Left lung (tissue), 4 donors: ENCODE measurements at regions not wholly inside any gene's neighbourhood (a gene's known extent, or its start where the extent isn't known, plus 50 kb on each side); places are given as distances from the start of the nearest gene placed in this dataset.

Experiments used
- ATAC-seq: fragments of 200-7000 bp; cut with Tn5 transposase; one replicate; pipeline ENCODE4 v1.9.1; 2020; ENCODE audit warnings: moderate library complexity
- DNase-seq, 4 donors: peaks; one replicate each; pipeline ENCODE4 v3.0.0-alpha.2; 2013 to 2020
- H3K27ac ChIP-seq, 2 donors: fragments of 200-600 bp; sonication (generic) in 1 of 2; one replicate each; pipeline versions ENCODE4 v1.5.0 to v1.8.0; 2020 to 2021
- H3K27me3 ChIP-seq, 2 donors: fragments of 200-600 bp; sonication (generic) in 1 of 2; one replicate each; pipeline versions ENCODE4 v1.5.0 to v1.8.0; 2020 to 2021
- H3K36me3 ChIP-seq, 2 donors: fragments of 200-600 bp; sonication (generic) in 1 of 2; one replicate each; pipeline versions ENCODE4 v1.5.0 to v1.8.0; 2020 to 2021
- H3K4me1 ChIP-seq, 2 donors: fragments of 200-600 bp; one replicate each; pipeline ENCODE4 v1.8.0; 2021
- H3K4me3 ChIP-seq, 2 donors: fragments of 200-600 bp; sonication (generic) in 1 of 2; one replicate each; pipeline versions ENCODE4 v1.5.0 to v1.8.0; 2020 to 2021; ENCODE audit warnings: mild to moderate bottlenecking in 1 of 2
- H3K9me3 ChIP-seq, 2 donors: fragments of 200-600 bp; sonication (generic) in 1 of 2; one replicate each; pipeline versions ENCODE4 v1.5.0 to v1.8.0; 2020 to 2021
- intact Hi-C, 2 donors: fragments of 100-400 bp; cut with DNase I; formaldehyde crosslinking; loops; one replicate each; pipeline versions ENCODE4 v1.11.2 to v1.14.2; 2022
- TF ChIP-seq, protein P1 (sequence below), 2 donors: fragments of 200-600 bp; sonication (generic) in 1 of 2; IDR thresholded peaks; one replicate each; pipeline versions ENCODE4 v1.5.0 to v1.8.0; 2021; ENCODE audit warnings: antibody characterized with exemption in 2 of 2
- donor health status: DM: no; HTN: yes; CAD: no.
- donor health status: DM: no; HTN: no; CAD: no.

DNA sequence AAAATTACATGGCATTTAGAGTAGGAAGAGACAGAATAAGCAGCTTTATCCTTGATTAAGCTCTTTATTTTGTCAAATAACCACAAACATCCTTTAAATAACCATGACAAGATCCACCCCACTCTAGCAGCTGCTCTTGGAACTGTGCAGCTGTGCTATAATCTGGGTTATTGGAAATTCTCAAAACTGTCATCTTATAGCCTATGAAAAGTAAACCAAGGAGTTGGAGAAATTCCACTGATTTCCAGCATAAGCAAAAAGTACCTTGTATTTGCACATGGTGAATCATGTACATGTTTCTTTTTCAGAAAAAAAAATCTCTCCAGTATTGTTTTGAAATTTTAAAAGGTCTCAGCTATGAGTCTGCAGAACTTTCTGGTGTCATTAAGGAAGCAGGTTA is 88.8 kb upstream of the ABI3BP start:
- no peak overlapping the region for H3K27ac ChIP-seq
- TF ChIP-seq, protein P1, sequence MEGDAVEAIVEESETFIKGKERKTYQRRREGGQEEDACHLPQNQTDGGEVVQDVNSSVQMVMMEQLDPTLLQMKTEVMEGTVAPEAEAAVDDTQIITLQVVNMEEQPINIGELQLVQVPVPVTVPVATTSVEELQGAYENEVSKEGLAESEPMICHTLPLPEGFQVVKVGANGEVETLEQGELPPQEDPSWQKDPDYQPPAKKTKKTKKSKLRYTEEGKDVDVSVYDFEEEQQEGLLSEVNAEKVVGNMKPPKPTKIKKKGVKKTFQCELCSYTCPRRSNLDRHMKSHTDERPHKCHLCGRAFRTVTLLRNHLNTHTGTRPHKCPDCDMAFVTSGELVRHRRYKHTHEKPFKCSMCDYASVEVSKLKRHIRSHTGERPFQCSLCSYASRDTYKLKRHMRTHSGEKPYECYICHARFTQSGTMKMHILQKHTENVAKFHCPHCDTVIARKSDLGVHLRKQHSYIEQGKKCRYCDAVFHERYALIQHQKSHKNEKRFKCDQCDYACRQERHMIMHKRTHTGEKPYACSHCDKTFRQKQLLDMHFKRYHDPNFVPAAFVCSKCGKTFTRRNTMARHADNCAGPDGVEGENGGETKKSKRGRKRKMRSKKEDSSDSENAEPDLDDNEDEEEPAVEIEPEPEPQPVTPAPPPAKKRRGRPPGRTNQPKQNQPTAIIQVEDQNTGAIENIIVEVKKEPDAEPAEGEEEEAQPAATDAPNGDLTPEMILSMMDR (IDR thresholded peaks at IDR 0.05), result no peak
- no peaks in the 10 kb centered on the region for H3K9me3 ChIP-seq
- H3K36me3 ChIP-seq, result no peaks in the 10 kb centered on the region
- H3K4me1 ChIP-seq, result no peaks in the 10 kb centered on the region
- intact Hi-C loops, result no loop called here
- ATAC-seq (no peak), DNase-seq (no peak)
- H3K4me3 ChIP-seq, result no peak overlapping the region
- H3K27me3 ChIP-seq, result no peaks in the 10 kb centered on the region

DNA sequence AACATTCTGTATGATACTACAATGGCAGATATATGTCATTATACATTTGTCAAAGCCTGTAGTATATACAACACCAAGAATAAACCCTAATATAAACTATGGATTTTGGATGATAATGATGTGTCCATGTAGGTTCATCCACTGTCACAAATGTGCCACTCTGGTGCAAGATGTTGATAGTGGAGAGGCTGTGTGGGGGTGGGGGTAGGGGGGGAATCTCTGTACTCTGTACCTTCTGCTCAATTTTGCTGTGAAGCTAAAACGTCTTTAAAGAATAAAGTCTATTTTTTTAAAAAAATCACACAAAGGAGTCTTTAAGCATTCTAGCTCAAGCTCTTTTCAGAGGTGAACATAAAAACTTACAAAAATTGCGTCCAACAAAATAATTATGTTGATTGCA is 88.2 kb upstream of the ABI3BP start:
- Histone ChIP-seq H3K4me1 (no peaks in the 10 kb centered on the region), H3K27ac (no peak overlapping the region), H3K36me3 (no peaks in the 10 kb centered on the region), H3K9me3 (no peaks in the 10 kb centered on the region), H3K27me3 (no peaks in the 10 kb centered on the region), H3K4me3 (no peak overlapping the region)
- intact Hi-C loops, result no loop called here
- DNase-seq (no peak), ATAC-seq (no peak)
- TF ChIP-seq, protein P1 (IDR thresholded peaks at IDR 0.05), result no peak

DNA sequence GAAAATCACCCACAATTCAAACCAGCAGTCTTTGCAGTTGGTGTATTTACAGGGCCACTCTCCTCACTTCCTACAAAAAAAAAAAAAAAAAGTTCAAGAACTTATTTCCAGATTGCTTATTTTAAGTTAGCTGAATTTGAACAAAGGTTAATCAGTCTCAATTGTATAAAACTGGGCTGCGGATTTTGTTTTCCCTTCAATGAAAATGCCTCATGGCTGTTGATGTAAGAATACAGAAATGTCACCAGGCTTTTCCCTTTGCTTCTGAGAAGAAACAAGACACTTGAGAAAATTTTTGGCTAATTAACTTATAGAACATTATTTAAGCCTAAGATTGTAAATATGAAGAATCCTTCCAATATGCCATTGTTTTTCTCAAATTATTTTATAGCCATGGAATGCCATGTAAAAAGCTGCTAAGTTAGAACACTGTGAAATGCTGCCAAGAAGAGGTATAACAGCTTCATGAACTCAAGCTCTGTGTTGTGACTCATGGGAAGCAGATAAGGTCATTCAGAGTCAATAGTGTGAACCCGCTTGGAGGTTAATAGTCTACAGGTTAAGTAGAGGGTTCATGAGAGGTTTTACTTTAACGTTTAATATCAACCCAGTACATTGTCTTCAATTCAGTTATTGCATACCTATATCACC is 84.3 kb upstream of the ABI3BP start:
- intact Hi-C loops, result no loop called here
- no peaks in the 10 kb centered on the region for H3K27me3 ChIP-seq
- TF ChIP-seq, protein P1 (IDR thresholded peaks at IDR 0.05), result no peak
- H3K27ac ChIP-seq, result no peak overlapping the region
- H3K4me1 ChIP-seq, result no peaks in the 10 kb centered on the region
- H3K36me3 ChIP-seq, result no peaks in the 10 kb centered on the region
- peak; percentile 81 for ATAC-seq
- no peak for DNase-seq
- no peaks in the 10 kb centered on the region for H3K9me3 ChIP-seq
- no peak overlapping the region for H3K4me3 ChIP-seq

DNA sequence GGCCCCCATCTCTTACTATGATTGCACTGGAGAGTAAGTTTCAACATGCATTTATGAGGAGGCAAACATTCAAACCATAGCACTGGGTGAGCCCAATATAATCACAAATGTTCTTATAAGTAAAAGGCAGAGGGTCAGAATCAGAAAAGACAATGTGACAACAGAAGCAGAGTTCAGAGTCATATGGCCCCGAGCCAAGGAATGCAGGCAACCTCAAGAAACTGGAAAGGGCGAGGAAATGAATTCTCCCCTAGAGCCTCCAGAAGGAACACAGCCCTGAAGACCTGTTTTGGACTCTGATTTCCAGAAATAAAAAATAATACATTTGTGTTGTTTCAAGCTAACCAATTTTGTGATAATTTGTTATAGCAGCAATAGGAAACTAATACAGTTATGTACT is 81.3 kb upstream of the ABI3BP start:
- Histone ChIP-seq H3K9me3 (no peaks in the 10 kb centered on the region), H3K36me3 (no peaks in the 10 kb centered on the region), H3K4me3 (no peak overlapping the region), H3K27ac (no peak overlapping the region), H3K27me3 (no peaks in the 10 kb centered on the region), H3K4me1 (no peaks in the 10 kb centered on the region)
- TF ChIP-seq, protein P1 (IDR thresholded peaks at IDR 0.05), result no peak
- no peak for DNase-seq
- intact Hi-C loops, result no loop called here
- ATAC-seq, result no peak

DNA sequence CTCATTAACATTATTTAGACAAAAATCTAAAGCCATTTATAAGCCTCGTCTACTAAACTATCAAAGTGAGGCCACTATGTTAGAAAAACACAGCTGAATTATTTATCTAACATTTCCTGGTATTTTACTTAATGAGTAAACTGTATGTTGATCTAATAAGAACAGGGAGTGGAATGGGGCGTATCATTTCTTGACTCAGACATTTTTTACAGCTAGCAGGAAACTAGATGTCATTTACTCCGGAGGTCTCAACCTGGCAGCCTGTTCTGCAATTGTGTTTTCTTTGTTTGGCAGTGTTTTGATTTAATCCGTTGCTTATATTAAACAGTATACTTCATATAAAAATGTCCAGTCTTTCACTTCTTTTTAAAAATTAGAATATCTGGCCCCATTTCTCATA is 79.1 kb upstream of the ABI3BP start:
- no peaks in the 10 kb centered on the region for H3K27me3 ChIP-seq
- no peaks in the 10 kb centered on the region for H3K36me3 ChIP-seq
- H3K27ac ChIP-seq, result peak overlapping the region in 1 of 2 donors; percentile 46
- intact Hi-C loops, result no loop called here
- DNase-seq (peak in 1 of 4 donors; percentile 11), ATAC-seq (peak; percentile 58)
- H3K9me3 ChIP-seq, result no peaks in the 10 kb centered on the region
- H3K4me3 ChIP-seq, result no peak overlapping the region
- no peaks in the 10 kb centered on the region for H3K4me1 ChIP-seq
- TF ChIP-seq, protein P1 (IDR thresholded peaks at IDR 0.05), result no peak
